ENCODE measurements at regions not wholly inside any gene's neighbourhood (a gene's known extent, or its start where the extent isn't known, plus 50 kb on each side); places are given as distances from the start of the nearest gene placed in this dataset.

DNA sequence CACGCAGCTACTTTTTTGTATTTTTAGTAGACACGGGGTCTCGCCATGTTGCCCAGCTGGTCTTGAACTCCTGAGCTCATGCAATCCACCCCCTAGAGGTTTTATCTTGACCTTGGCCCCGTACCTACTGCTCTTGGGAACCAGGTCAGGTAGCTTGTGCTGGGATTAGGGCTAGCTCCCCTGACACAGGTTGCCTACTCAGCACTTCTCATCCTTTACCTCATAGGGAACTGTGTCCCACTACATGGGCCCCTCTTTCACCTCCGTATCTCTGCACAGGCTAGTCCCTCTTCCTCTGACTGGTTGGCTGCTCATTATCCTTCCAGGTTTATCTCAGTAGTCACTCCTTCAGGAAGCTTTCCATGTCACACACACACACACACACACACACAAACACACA is 58.0 kb upstream of the ITPRID1 start:
- no peak for TF ChIP-seq EP300 (IDR thresholded peaks at IDR 0.05; ENCODE audit: low read depth)
- TF ChIP-seq, protein P1, sequence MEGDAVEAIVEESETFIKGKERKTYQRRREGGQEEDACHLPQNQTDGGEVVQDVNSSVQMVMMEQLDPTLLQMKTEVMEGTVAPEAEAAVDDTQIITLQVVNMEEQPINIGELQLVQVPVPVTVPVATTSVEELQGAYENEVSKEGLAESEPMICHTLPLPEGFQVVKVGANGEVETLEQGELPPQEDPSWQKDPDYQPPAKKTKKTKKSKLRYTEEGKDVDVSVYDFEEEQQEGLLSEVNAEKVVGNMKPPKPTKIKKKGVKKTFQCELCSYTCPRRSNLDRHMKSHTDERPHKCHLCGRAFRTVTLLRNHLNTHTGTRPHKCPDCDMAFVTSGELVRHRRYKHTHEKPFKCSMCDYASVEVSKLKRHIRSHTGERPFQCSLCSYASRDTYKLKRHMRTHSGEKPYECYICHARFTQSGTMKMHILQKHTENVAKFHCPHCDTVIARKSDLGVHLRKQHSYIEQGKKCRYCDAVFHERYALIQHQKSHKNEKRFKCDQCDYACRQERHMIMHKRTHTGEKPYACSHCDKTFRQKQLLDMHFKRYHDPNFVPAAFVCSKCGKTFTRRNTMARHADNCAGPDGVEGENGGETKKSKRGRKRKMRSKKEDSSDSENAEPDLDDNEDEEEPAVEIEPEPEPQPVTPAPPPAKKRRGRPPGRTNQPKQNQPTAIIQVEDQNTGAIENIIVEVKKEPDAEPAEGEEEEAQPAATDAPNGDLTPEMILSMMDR (IDR thresholded peaks at IDR 0.05), result no peak
- TF ChIP-seq POLR2A (IDR thresholded peaks at IDR 0.05), result no peak

Data from transverse colon (tissue), 3 donors.